ENCODE measurements at regions not wholly inside any gene's neighbourhood (a gene's known extent, or its start where the extent isn't known, plus 50 kb on each side); places are given as distances from the start of the nearest gene placed in this dataset.

- DNase-seq: no peak
Measured at GRCh38 chr4:127548990-127549925, 83.5 kb upstream of the INTU start.

GRCh38 chr4:127555106-127555505 lies 77.7 kb upstream of the INTU start:
- no peaks in the 10 kb centered on the region for H3K4me1 ChIP-seq
- no peak for TF ChIP-seq CTCF (IDR thresholded peaks at IDR 0.05)
- no peak for TF ChIP-seq POLR2A (IDR thresholded peaks at IDR 0.05)
- H3K27ac ChIP-seq: no peak overlapping the region
- DNase-seq: no peak
- no peaks in the 10 kb centered on the region for H3K9me3 ChIP-seq
- no peaks in the 10 kb centered on the region for H3K27me3 ChIP-seq
- no peak overlapping the region for H3K4me3 ChIP-seq
- no peaks in the 10 kb centered on the region for H3K36me3 ChIP-seq

More at GRCh38 chr4:127548990-127549925, 83.5 kb upstream of the INTU start:
- H3K4me1 ChIP-seq: no peaks in the 10 kb centered on the region
- no peaks in the 10 kb centered on the region for H3K27me3 ChIP-seq
- no peak overlapping the region for H3K4me3 ChIP-seq
- H3K9me3 ChIP-seq: no peaks in the 10 kb centered on the region
- H3K36me3 ChIP-seq: no peaks in the 10 kb centered on the region
- TF ChIP-seq POLR2A (IDR thresholded peaks at IDR 0.05): no peak
- no peak for TF ChIP-seq CTCF (IDR thresholded peaks at IDR 0.05)
- no peak overlapping the region for H3K27ac ChIP-seq

GRCh38 chr4:127558088-127558487 lies 74.7 kb upstream of the INTU start:
- DNase-seq: no peak
- no peaks in the 10 kb centered on the region for H3K27me3 ChIP-seq
- no peaks in the 10 kb centered on the region for H3K9me3 ChIP-seq
- no peak overlapping the region for H3K27ac ChIP-seq
- H3K4me1 ChIP-seq: no peaks in the 10 kb centered on the region
- TF ChIP-seq POLR2A (IDR thresholded peaks at IDR 0.05): no peak
- no peak for TF ChIP-seq CTCF (IDR thresholded peaks at IDR 0.05)
- no peaks in the 10 kb centered on the region for H3K36me3 ChIP-seq
- H3K4me3 ChIP-seq: no peak overlapping the region

- TF ChIP-seq POLR2A (IDR thresholded peaks at IDR 0.05) (no peak), CTCF (IDR thresholded peaks at IDR 0.05) (no peak)
Measured at GRCh38 chr4:127558489-127559407, 74.0 kb upstream of the INTU start.

GRCh38 chr4:127559981-127560380 lies 72.8 kb upstream of the INTU start:
- no peak for TF ChIP-seq CTCF (IDR thresholded peaks at IDR 0.05)
- no peak for TF ChIP-seq POLR2A (IDR thresholded peaks at IDR 0.05)
- DNase-seq: no peak
- H3K27ac ChIP-seq: no peak overlapping the region
- H3K27me3 ChIP-seq: no peaks in the 10 kb centered on the region
- H3K4me3 ChIP-seq: no peak overlapping the region
- H3K36me3 ChIP-seq: no peaks in the 10 kb centered on the region
- no peaks in the 10 kb centered on the region for H3K9me3 ChIP-seq
- H3K4me1 ChIP-seq: no peaks in the 10 kb centered on the region

More at GRCh38 chr4:127558489-127559407, 74.0 kb upstream of the INTU start:
- H3K9me3 ChIP-seq: no peaks in the 10 kb centered on the region
- H3K36me3 ChIP-seq: no peaks in the 10 kb centered on the region
- no peak for DNase-seq
- no peak overlapping the region for H3K4me3 ChIP-seq
- H3K27me3 ChIP-seq: no peaks in the 10 kb centered on the region
- H3K27ac ChIP-seq: no peak overlapping the region
- H3K4me1 ChIP-seq: no peaks in the 10 kb centered on the region

Measured in Peyer's patch (tissue), 4 donors.